ENCODE measurements at regions not wholly inside any gene's neighbourhood (a gene's known extent, or its start where the extent isn't known, plus 50 kb on each side); places are given as distances from the start of the nearest gene placed in this dataset.

- ChIA-PET POLR2A (no interaction called here), CTCF (no interaction called here)
- DNase-seq (ENCODE audit: extremely low spot score), result no peak
- no peak for TF ChIP-seq CTCF (IDR thresholded peaks at IDR 0.05; ENCODE audit: control extremely low read depth, extremely low read depth, low read depth, missing control alignments)
Observed at GRCh38 chr13:68948586-68948985, 1159.0 kb upstream of the ATXN8OS start.

GRCh38 chr13:68944272-68944671 lies 1163.4 kb upstream of the ATXN8OS start:
- ChIA-PET POLR2A (no interaction called here), CTCF (no interaction called here)
- no peak for TF ChIP-seq CTCF (IDR thresholded peaks at IDR 0.05; ENCODE audit: control extremely low read depth, extremely low read depth, low read depth, missing control alignments)
- DNase-seq (ENCODE audit: extremely low spot score), result no peak

GRCh38 chr13:68940049-68940448 lies 1167.6 kb upstream of the ATXN8OS start:
- DNase-seq (ENCODE audit: extremely low spot score), result no peak
- CTCF ChIA-PET, result no interaction called here
- POLR2A ChIA-PET, result no interaction called here
- no peak for TF ChIP-seq CTCF (IDR thresholded peaks at IDR 0.05; ENCODE audit: control extremely low read depth, extremely low read depth, low read depth, missing control alignments)

- TF ChIP-seq CTCF (IDR thresholded peaks at IDR 0.05; ENCODE audit: control extremely low read depth, extremely low read depth, low read depth, missing control alignments), result no peak
- no peak for DNase-seq (ENCODE audit: extremely low spot score)
- ChIA-PET CTCF (no interaction called here), POLR2A (no interaction called here)
Observed at GRCh38 chr13:68938639-68939038, 1169.0 kb upstream of the ATXN8OS start.

- CTCF ChIA-PET, result interaction anchor here (1.2 to 1.4 kb wide), 2 partner anchors 21 to 625 kb away, joined by 3 to 4 read pairs; no protein-coding TSS in a partner anchor
Observed at GRCh38 chr13:68929075-68929745, 1178.4 kb upstream of the ATXN8OS start.

GRCh38 chr13:68927387-68928026 lies 1180.1 kb upstream of the ATXN8OS start:
- TF ChIP-seq CTCF (IDR thresholded peaks at IDR 0.05; ENCODE audit: control extremely low read depth, extremely low read depth, low read depth, missing control alignments), result peak; percentile 45
- POLR2A ChIA-PET, result no interaction called here
- DNase-seq (ENCODE audit: extremely low spot score), result no peak
- CTCF ChIA-PET, result interaction anchor here (1.0 to 1.7 kb wide), 4 partner anchors 10 to 623 kb away, joined by 3 to 6 read pairs (median 4); no protein-coding TSS in a partner anchor

More at GRCh38 chr13:68929075-68929745, 1178.4 kb upstream of the ATXN8OS start:
- POLR2A ChIA-PET, result no interaction called here
- no peak for DNase-seq (ENCODE audit: extremely low spot score)
- TF ChIP-seq CTCF (IDR thresholded peaks at IDR 0.05; ENCODE audit: control extremely low read depth, extremely low read depth, low read depth, missing control alignments), result no peak

Measured in GM10248 (cell line).